ENCODE measurements at regions not wholly inside any gene's neighbourhood (a gene's known extent, or its start where the extent isn't known, plus 50 kb on each side); places are given as distances from the start of the nearest gene placed in this dataset.
A peak's percentile ranks its signal among the peaks of the same experiment; 100 is the strongest.

DNA sequence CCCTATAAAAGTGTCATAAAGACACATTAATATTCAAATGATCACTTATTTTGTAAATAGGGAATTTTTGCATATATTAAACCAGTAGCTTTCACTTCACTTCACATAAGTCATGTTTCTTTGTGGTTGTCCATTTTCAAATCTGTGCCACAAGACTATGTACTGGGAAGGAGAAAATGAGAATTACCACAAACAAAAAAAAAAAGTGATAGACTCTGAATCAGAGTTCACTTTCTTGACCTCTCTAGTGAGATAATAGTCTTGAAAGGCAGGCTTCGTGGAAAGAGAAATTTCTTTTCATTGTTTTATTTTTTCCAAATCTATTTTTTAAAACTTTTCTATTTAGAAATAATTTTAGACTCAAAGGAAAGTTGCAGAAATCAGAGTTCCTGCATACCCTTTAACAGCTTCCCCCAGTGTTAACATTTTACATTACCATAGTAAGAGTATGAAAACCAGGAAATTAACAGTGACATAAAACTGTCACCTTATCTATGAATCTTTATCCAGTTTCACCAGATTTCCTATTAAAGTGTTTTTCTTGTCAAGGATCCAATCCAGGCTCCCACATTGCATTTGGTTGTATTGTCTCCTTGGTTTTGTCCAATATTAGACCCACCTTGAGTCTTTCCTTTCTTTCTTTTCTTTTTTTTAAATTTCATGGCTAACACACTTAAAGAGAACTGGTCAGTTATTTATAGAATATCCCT is 215.4 kb upstream of the PGRMC2 start:
- Mint-ChIP-seq H3K9me3 (peaks cover 14% of the 10 kb centered on the region), H3K4me3 (no peak overlapping the region), H3K27me3 (ENCODE audit: low read depth) (no peaks in the 10 kb centered on the region), H3K36me3 (ENCODE audit: low read depth) (peaks cover 17% of the 10 kb centered on the region), H3K27ac (ENCODE audit: unreplicated experiment) (no peak overlapping the region), H3K4me1 (no peaks in the 10 kb centered on the region)
- TF ChIP-seq, protein P1, sequence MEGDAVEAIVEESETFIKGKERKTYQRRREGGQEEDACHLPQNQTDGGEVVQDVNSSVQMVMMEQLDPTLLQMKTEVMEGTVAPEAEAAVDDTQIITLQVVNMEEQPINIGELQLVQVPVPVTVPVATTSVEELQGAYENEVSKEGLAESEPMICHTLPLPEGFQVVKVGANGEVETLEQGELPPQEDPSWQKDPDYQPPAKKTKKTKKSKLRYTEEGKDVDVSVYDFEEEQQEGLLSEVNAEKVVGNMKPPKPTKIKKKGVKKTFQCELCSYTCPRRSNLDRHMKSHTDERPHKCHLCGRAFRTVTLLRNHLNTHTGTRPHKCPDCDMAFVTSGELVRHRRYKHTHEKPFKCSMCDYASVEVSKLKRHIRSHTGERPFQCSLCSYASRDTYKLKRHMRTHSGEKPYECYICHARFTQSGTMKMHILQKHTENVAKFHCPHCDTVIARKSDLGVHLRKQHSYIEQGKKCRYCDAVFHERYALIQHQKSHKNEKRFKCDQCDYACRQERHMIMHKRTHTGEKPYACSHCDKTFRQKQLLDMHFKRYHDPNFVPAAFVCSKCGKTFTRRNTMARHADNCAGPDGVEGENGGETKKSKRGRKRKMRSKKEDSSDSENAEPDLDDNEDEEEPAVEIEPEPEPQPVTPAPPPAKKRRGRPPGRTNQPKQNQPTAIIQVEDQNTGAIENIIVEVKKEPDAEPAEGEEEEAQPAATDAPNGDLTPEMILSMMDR (conservative IDR thresholded peaks at IDR 0.05): no peak
- DNase-seq (ENCODE audit: low read depth, low spot score): no peak

DNA sequence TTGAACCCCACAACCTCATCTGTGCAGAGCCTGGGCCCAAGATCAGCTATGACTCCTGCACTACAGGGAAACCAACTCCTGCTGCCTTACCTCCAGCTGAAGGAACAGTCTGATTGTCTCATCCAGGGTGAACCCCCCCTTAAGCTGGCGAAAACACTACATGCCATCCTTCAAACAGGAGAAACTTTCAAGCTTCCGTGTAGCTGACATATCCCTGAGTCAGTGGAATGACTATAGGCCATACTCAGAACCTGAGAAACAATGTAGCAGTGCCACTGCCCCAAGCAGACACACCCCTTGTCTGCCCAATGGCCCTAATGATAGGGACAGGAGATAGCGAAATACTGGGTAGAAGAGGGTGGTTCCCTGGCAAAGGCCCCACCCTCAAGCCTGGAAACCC is 213.6 kb upstream of the PGRMC2 start:
- H3K4me1 Mint-ChIP-seq: no peaks in the 10 kb centered on the region
- no peak overlapping the region for H3K4me3 Mint-ChIP-seq
- H3K27me3 Mint-ChIP-seq (ENCODE audit: low read depth): no peaks in the 10 kb centered on the region
- no peak overlapping the region for H3K27ac Mint-ChIP-seq (ENCODE audit: unreplicated experiment)
- TF ChIP-seq, protein P1 (conservative IDR thresholded peaks at IDR 0.05): no peak
- no peak for DNase-seq (ENCODE audit: low read depth, low spot score)
- H3K9me3 Mint-ChIP-seq: peaks cover 17% of the 10 kb centered on the region
- peaks cover 17% of the 10 kb centered on the region for H3K36me3 Mint-ChIP-seq (ENCODE audit: low read depth)

DNA sequence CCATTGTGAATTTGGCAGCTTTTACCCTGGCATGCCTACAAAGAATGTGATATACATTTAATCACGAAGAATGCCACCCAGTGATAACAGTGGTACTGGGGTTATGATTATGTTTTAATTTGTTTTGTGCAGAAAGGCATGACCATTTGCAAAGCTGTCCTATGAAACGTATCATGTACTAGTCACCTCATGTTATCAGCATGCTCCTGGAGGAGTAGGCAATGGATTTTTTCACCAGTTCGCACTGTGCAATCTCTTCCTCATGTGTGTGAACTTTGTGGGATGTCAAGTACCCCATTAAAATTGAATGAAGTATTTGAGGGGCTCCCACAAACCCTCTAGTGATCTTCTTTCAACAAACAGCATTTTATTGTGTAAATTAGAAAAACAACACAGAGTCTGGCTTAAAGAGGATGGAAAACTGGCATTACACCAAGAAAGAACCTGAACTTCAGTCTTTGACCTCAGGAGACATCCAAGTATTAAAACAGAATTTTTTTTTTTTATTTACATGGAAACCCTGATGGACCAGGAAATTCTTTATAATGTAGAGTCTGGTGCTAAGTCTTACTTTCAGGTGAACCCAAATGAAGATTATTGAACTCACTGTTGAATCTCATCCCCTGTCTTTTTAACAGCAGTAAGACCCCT is 200.6 kb upstream of the PGRMC2 start:
- peaks cover 2% of the 10 kb centered on the region for H3K36me3 Mint-ChIP-seq (ENCODE audit: low read depth)

DNA sequence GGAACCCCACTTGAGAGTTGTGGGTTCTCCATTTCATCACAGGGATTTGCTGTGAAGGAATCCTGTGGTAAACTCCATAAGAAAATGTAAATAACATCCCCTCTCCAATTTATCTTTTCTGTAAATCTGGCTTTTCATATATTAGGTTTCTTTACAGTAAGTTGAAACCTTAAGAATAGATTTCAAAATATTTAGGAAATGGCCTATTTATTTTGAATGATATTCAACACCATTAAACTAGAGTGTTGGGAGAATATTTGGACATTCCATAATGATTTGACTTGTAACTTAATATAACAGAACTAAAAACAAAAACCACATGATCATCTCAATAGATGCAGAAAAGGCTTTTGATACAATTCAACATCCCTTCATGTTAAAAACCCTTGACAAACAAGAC is 197.3 kb upstream of the PGRMC2 start:
- peaks cover 2% of the 10 kb centered on the region for H3K36me3 Mint-ChIP-seq (ENCODE audit: low read depth)
- no peak overlapping the region for H3K4me3 Mint-ChIP-seq
- TF ChIP-seq, protein P1 (conservative IDR thresholded peaks at IDR 0.05): no peak
- no peaks in the 10 kb centered on the region for H3K27me3 Mint-ChIP-seq (ENCODE audit: low read depth)
- no peak for DNase-seq (ENCODE audit: low read depth, low spot score)
- H3K4me1 Mint-ChIP-seq: peaks cover 4% of the 10 kb centered on the region
- H3K9me3 Mint-ChIP-seq: peaks cover 12% of the 10 kb centered on the region
- H3K27ac Mint-ChIP-seq (ENCODE audit: unreplicated experiment): no peak overlapping the region

More for the DNA sequence above, 200.6 kb upstream of the PGRMC2 start:
- peaks cover 12% of the 10 kb centered on the region for H3K9me3 Mint-ChIP-seq
- peaks cover 4% of the 10 kb centered on the region for H3K4me1 Mint-ChIP-seq
- TF ChIP-seq, protein P1 (conservative IDR thresholded peaks at IDR 0.05): no peak
- no peak overlapping the region for H3K27ac Mint-ChIP-seq (ENCODE audit: unreplicated experiment)
- no peak for DNase-seq (ENCODE audit: low read depth, low spot score)
- no peaks in the 10 kb centered on the region for H3K27me3 Mint-ChIP-seq (ENCODE audit: low read depth)
- H3K4me3 Mint-ChIP-seq: no peak overlapping the region

DNA sequence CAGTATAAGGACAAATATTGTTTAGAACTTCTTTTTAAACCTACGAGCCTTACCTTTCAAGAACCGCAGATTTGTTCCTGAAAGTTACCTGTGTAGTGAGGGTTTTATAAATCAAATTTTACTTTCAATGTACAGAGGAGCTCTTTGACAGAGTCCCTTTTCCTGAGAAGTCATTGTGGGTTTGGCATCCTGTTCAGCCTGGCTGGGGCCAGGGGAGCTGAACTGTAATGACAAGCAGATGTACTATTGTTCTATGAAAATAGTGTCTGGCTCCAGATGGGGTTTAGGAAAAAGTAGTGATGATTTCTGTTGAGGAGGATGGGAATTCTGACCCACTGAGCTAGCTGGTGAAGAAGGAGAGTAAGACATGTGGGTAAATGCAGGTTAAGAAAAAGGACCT is 196.2 kb upstream of the PGRMC2 start:
- peak overlapping the region; percentile 17 for H3K27ac Mint-ChIP-seq (ENCODE audit: unreplicated experiment)

More for the DNA sequence above, 196.2 kb upstream of the PGRMC2 start:
- DNase-seq (ENCODE audit: low read depth, low spot score): no peak
- H3K36me3 Mint-ChIP-seq (ENCODE audit: low read depth): peaks cover 2% of the 10 kb centered on the region
- H3K4me1 Mint-ChIP-seq: peaks cover 4% of the 10 kb centered on the region
- no peak overlapping the region for H3K4me3 Mint-ChIP-seq
- peaks cover 12% of the 10 kb centered on the region for H3K9me3 Mint-ChIP-seq
- H3K27me3 Mint-ChIP-seq (ENCODE audit: low read depth): no peaks in the 10 kb centered on the region
- TF ChIP-seq, protein P1 (conservative IDR thresholded peaks at IDR 0.05): no peak

Data from neural crest cell (in vitro differentiated cells).